GM12878 (cell line): ENCODE measurements at regions not wholly inside any gene's neighbourhood (a gene's known extent, or its start where the extent isn't known, plus 50 kb on each side); places are given as distances from the start of the nearest gene placed in this dataset.

Experiments used
- ATAC-seq: fragments of 200-7000 bp; cut with Tn5 transposase; 3 replicates; pipeline ENCODE4 v1.9.1; 2020; ENCODE audit warnings: mild to moderate bottlenecking, moderate library complexity
- BruUV-seq: library from RNA; stranded (reverse); fragments of 400-500 nt; replicated peaks from 2 replicates; lab custom pipeline; 2021; lab: Mats Ljungman, UMichigan
- CTCF ChIA-PET: fragments of 300-600 bp; sonication (Branson Sonifier 250); formaldehyde crosslinking; extraction: SDS; loops from one replicate; lab custom pipeline; 2021; ENCODE audit warnings: inconsistent platforms; lab: Yijun Ruan, JAX
- POLR2A ChIA-PET: fragments of 350-600 bp; formaldehyde crosslinking; extraction: SDS; loops from one replicate; lab custom pipeline; 2021; ENCODE audit warnings: inconsistent platforms; lab: Charles Lee
- RAD21 ChIA-PET: fragments of 300-600 bp; sonication (Branson Sonifier 250); formaldehyde crosslinking; loops from one replicate; lab custom pipeline; 2023; ENCODE audit warnings: antibody characterized with exemption; ENCODE audit not compliant: unreplicated experiment; lab: Charles Lee
- SMC1A ChIA-PET: fragments of 300-600 bp; sonication (Branson Sonifier 250); formaldehyde crosslinking; loops from one replicate; lab custom pipeline; 2023; ENCODE audit not compliant: unreplicated experiment, uncharacterized antibody; lab: Charles Lee
- DNase-seq: peaks from one replicate; pipeline ENCODE4 v3.0.0-alpha.2; 2011; ENCODE audit warnings: low read depth, low spot score
- FAIRE-seq: peaks from 3 replicates; lab custom pipeline; 2011; peaks lifted over from hg19 to GRCh38; lab: Jason Lieb, UNC
- H2AFZ ChIP-seq: 2 replicates; pipeline ENCODE4 v1.6.0; 2011; ENCODE audit warnings: low read depth, low read length, control low read depth; ENCODE audit not compliant: control insufficient read depth
- H3K27ac ChIP-seq: 2 replicates; pipeline ENCODE4 v1.5.1; 2011; ENCODE audit warnings: control low read depth; ENCODE audit not compliant: control insufficient read depth, insufficient read depth
- H3K27me3 ChIP-seq, 2 experiments: replicated peaks in 1 of 2; 2 replicates each; pipeline versions ENCODE4 v1.6.0 to v1.6.1; 2011; ENCODE audit warnings: low read length in 1 of 2; ENCODE audit not compliant: control insufficient read depth in 2 of 2, insufficient read depth in 2 of 2
- H3K36me3 ChIP-seq, 2 experiments: 2 replicates each; pipeline ENCODE4 v1.5.1; 2011; ENCODE audit warnings: low read length in 1 of 2; ENCODE audit not compliant: control insufficient read depth in 2 of 2, insufficient read depth in 2 of 2
- H3K4me1 ChIP-seq: 2 replicates; pipeline ENCODE4 v1.6.1; 2011; ENCODE audit warnings: mild to moderate bottlenecking, low read length, moderate library complexity, mixed read lengths; ENCODE audit not compliant: control insufficient read depth, insufficient read depth
- H3K4me2 ChIP-seq: 2 replicates; pipeline ENCODE4 v1.6.0; 2011; ENCODE audit warnings: control low read depth; ENCODE audit not compliant: control insufficient read depth, insufficient read depth
- H3K4me3 ChIP-seq: fragments of 200-600 bp; sonication (generic); 2 replicates; pipeline ENCODE4 v1.5.1; 2016
- H3K79me2 ChIP-seq: 2 replicates; pipeline ENCODE4 v1.6.0; 2011; ENCODE audit warnings: low read length; ENCODE audit not compliant: control insufficient read depth, insufficient read depth
- H3K9ac ChIP-seq: 2 replicates; pipeline ENCODE4 v1.8.0; 2011; ENCODE audit warnings: low read length, control low read depth, mixed read lengths; ENCODE audit not compliant: control insufficient read depth, insufficient read depth
- H3K9me3 ChIP-seq: replicated peaks from 3 replicates; pipeline ENCODE4 v1.5.1; 2011; ENCODE audit warnings: mild to moderate bottlenecking, low read length; ENCODE audit not compliant: control insufficient read depth, insufficient read depth
- H4K20me1 ChIP-seq: 2 replicates; pipeline ENCODE4 v1.6.0; 2011; ENCODE audit not compliant: control insufficient read depth, insufficient read depth
- BHLHE40 ChIP-seq, 2 experiments: fragments of 450-650 bp in 1 of 2; IDR thresholded peaks; 2 replicates each; pipeline ENCODE4 v1.6.1; 2011 to 2017; ENCODE audit warnings: low read depth in 2 of 2, borderline replicate concordance in 1 of 2, improper control_type of control experiment in 1 of 2, low read length in 1 of 2, mild to moderate bottlenecking in 1 of 2
- CHD4 ChIP-seq: fragments of 200-600 bp; sonication (generic); IDR thresholded peaks from 2 replicates; pipeline ENCODE4 v1.6.1; 2016; ENCODE audit warnings: mild to moderate bottlenecking
- CREB1 ChIP-seq: IDR thresholded peaks from 2 replicates; pipeline ENCODE4 v1.6.1; 2012; ENCODE audit warnings: low read depth, mild to moderate bottlenecking, inconsistent platforms
- CTCF ChIP-seq, 3 experiments: IDR thresholded peaks in 2 of 3; conservative IDR thresholded peaks in 1 of 3; 2 replicates each; pipeline ENCODE4 v1.5.1; 2011; ENCODE audit warnings: low read depth in 3 of 3, low read length in 3 of 3, mild to moderate bottlenecking in 3 of 3, control low read depth in 2 of 3, moderate library complexity in 2 of 3, inconsistent platforms in 1 of 3, mixed read lengths in 1 of 3; ENCODE audit not compliant: control insufficient read depth in 2 of 3, insufficient read depth in 1 of 3; ENCODE audit errors: extremely low read depth in 1 of 3
- E4F1 ChIP-seq: fragments of 450-650 bp; IDR thresholded peaks from 2 replicates; pipeline ENCODE4 v1.6.1; 2018; ENCODE audit warnings: borderline replicate concordance, mild to moderate bottlenecking; ENCODE audit not compliant: partially characterized antibody
- ELK1 ChIP-seq: IDR thresholded peaks from 2 replicates; pipeline ENCODE4 v1.6.1; 2012; ENCODE audit warnings: low read depth, low read length, improper control_type of control experiment
- HDAC2 ChIP-seq: fragments of 200-600 bp; sonication (generic); IDR thresholded peaks from 2 replicates; pipeline ENCODE4 v1.6.1; 2017
- IKZF2 ChIP-seq, 2 experiments: fragments of 450-650 bp; IDR thresholded peaks; 2 replicates each; pipeline ENCODE4 v1.6.1; 2017; ENCODE audit warnings: mild to moderate bottlenecking in 2 of 2, moderate library complexity in 2 of 2
- LARP7 ChIP-seq: fragments of 450-650 bp; IDR thresholded peaks from 2 replicates; pipeline ENCODE4 v1.6.1; 2017; ENCODE audit warnings: mild to moderate bottlenecking
- MEF2B ChIP-seq: fragments of 450-650 bp; IDR thresholded peaks from 2 replicates; pipeline ENCODE4 v1.6.1; 2018; ENCODE audit warnings: mild to moderate bottlenecking, moderate library complexity; ENCODE audit not compliant: partially characterized antibody, poor library complexity, severe bottlenecking
- PML ChIP-seq: IDR thresholded peaks from 2 replicates; pipeline ENCODE4 v1.6.1; 2012; ENCODE audit warnings: low read length, inconsistent platforms
- POLR2AphosphoS2 ChIP-seq: IDR thresholded peaks from 2 replicates; pipeline ENCODE4 v1.6.1; 2011; ENCODE audit warnings: low read depth, mild to moderate bottlenecking, low read length, improper control_type of control experiment, moderate library complexity
- WGBS: methylation state at CpG from one replicate; pipeline ENCODE4 v1.1.6; 2016; ENCODE audit warnings: low lambda C conversion rate; ENCODE audit not compliant: insufficient replicate concordance, insufficient coverage; ENCODE audit errors: missing lambda C conversion rate; 5-methylcytosine and 5-hydroxymethylcytosine counted together
- in situ Hi-C: fragments of 300-500 bp; cut with MboI; formaldehyde crosslinking; loops from 9 replicates; pipeline ENCODE4 v1.14.3; 2018; ENCODE audit warnings: mixed read lengths
- intact Hi-C: fragments of 100-400 bp; cut with micrococcal nuclease; formaldehyde crosslinking; loops from one replicate; pipeline ENCODE4 v1.14.2; 2022; ENCODE audit not compliant: unreplicated experiment
- TF ChIP-seq, protein P1 (sequence below): fragments of 450-650 bp; IDR thresholded peaks from 2 replicates; pipeline ENCODE4 v1.6.1; 2017; ENCODE audit warnings: low read depth, mild to moderate bottlenecking, moderate library complexity

DNA sequence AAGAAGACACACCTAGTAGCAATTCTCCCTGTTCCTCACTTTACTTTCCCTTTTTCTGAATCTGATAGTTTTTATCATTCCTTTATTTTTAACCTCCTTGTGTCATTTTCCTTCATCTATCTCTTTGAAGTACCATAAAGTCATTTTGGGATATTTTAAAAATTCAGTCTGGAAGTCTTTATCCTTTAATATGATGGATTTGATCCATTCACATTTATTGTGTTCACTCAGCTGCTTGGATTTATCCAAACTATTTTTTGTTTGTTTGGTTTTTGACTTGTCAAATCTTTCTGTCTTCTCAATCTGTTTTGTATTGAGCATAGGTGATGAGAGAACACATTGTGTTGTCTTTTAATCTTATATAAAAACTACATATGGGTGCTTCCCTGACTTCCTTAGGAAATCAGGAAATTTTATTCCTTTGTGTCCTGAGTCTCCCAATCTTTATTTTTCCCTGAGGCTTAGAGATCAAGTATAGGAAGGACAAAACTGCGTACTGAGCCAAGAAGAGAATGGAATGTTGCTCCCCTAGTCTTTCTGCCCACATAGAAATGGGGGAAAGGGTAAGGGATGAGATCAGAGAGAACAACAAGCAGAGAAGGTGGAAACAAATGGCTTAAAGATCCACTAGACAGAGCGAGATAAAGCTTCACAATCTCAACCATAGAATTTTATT is 132.7 kb upstream of the HABP2 start (continued):
- TF ChIP-seq CTCF (IDR thresholded peaks at IDR 0.05 in 2 of 3, conservative IDR thresholded peaks at IDR 0.05 in 1 of 3; ENCODE audit: control insufficient read depth in 2 of 3, extremely low read depth in 1 of 3, insufficient read depth in 1 of 3, low read depth in 3 of 3, low read length in 3 of 3) (no peak), MEF2B (no peak), PML (no peak), CHD4 (no peak)
- TF ChIP-seq, all 136 proteins: peak for 0

DNA sequence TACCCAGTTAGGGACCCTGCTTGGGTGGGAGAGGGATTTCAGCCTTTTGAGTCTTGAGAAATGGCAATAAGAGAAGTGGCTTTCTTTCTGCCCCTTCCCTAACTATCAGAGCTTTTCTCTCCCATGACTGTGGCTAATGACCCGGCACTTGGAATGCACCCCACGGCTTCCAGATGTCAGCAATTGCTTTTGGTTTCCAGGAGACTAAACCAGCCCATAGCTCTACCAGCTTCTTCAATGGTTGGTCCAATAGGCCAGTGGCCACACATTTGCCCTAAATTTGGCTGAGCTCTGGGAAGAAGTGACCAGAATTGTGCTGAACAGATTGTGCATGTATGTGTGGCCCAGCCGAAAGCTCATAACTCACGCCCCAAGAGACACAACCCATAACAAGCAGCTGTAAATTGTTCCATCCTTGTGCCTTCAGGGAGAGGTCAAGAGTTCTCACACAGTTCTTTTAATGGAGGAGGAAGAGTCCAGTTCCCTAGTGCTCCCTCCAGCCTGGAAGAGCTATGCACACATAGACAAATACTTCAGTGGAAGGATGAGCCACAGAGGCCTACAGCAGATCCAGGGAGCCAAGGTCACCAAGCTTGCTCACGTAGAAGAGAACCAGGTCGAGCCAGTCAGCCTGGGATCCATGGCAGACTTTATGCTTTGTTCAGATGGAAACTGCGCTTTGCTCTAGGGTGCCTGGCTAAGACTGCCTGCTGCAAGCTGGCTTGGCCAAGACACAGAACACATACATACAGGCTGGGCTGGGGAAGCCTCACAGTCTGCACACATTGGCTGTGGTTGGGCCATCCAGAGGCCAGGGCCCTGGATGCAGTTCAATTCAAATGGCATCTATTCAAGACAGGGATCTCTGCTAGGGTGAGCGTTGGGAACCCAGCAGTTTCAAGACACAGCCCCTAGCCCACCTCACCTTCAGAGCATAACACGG is 131.8 kb upstream of the HABP2 start:
- Histone ChIP-seq H3K27me3 (no peaks in the 10 kb centered on the region; a peak in 2 of 4 replicates), H3K4me3 (no peak overlapping the region), H4K20me1 (no peaks in the 10 kb centered on the region; the same call in 1 of the 2 replicates), H3K4me2 (no peak overlapping the region), H3K4me1 (no peaks in the 10 kb centered on the region), H3K9me3 (no peaks in the 10 kb centered on the region; the same call in 2 of the 3 replicates), H3K36me3 (no peaks in the 10 kb centered on the region), H3K9ac (no peak overlapping the region), H3K79me2 (no peaks in the 10 kb centered on the region), H2AFZ (no peak overlapping the region), H3K27ac (no peak overlapping the region)
- no TSS peak for BruUV-seq
- CTCF ChIA-PET: no interaction called here
- FAIRE-seq (no peak), ATAC-seq (no peak), DNase-seq (no peak)
- intact Hi-C loops: no loop called here
- in situ Hi-C loops: no loop called here
- WGBS: 18% methylated on average over 9 of the region's 9 CpGs
- POLR2A ChIA-PET: no interaction called here
- SMC1A ChIA-PET: no interaction called here
- RAD21 ChIA-PET: no interaction called here
- TF ChIP-seq POLR2AphosphoS2 (no peak), ELK1 (no peak), E4F1 (no peak), BHLHE40 (IDR thresholded peaks at IDR 0.05; ENCODE audit: borderline replicate concordance in 1 of 2, low read depth in 2 of 2, low read length in 1 of 2) (no peak), LARP7 (no peak), CREB1 (no peak), HDAC2 (no peak), IKZF2 (IDR thresholded peaks at IDR 0.05) (no peak)
- TF ChIP-seq, protein P1, sequence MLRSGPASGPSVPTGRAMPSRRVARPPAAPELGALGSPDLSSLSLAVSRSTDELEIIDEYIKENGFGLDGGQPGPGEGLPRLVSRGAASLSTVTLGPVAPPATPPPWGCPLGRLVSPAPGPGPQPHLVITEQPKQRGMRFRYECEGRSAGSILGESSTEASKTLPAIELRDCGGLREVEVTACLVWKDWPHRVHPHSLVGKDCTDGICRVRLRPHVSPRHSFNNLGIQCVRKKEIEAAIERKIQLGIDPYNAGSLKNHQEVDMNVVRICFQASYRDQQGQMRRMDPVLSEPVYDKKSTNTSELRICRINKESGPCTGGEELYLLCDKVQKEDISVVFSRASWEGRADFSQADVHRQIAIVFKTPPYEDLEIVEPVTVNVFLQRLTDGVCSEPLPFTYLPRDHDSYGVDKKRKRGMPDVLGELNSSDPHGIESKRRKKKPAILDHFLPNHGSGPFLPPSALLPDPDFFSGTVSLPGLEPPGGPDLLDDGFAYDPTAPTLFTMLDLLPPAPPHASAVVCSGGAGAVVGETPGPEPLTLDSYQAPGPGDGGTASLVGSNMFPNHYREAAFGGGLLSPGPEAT: no peak
